Stimulated activated CD8-positive, alpha-beta memory T cell treated with anti-CD3 and anti-CD28 coated beads, Interleukin-12 subunit alpha, Interleukin-12 subunit beta, amount 100 ng/mL, for 24 hours (primary cell): ENCODE measurements at regions not wholly inside any gene's neighbourhood (a gene's known extent, or its start where the extent isn't known, plus 50 kb on each side); places are given as distances from the start of the nearest gene placed in this dataset.

Experiments used
- DNase-seq: peaks from one replicate; pipeline ENCODE4 v3.0.0-alpha.2; 2020; ENCODE audit errors: extremely low read depth

DNA sequence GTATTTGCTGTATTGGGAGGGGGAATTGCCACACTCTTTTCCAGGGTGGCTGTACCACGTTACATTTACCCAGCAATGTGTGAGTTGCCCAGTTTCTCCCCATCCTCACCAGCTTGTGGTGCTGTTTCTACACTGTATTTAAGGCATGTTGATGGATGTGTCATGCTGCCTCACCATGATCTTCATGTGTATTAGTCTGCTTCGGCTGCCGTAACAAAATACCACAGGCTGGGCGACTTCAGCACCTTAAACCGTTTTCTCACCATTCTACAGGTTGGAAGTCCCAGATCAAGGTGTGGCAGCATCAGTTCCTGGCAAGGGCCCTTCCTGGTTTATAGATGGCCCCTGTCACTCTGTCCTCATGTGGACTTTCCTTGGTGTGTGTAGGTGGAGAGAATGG is 169.7 kb downstream of the IGLL1 start:
- DNase-seq, result no peak

DNA sequence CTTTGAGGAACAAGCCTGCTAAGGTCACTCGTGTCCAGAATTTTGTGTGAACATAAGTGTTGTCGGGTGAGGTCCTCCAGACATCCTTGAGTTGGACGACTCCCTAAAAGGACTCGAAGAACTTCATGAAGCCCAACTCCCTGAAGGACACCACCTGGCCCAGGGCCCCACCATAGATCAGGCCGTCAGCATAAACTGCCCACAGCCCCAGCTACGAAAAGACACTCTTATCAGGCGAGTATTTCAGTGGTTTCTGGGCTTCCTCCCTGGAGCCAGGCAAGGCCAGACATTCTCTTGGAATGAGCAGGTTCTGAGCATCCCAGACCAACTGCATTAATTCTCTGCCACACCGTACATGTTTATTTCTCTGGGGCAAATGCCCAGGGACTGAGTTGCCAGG is 170.1 kb downstream of the IGLL1 start:
- no peak for DNase-seq

DNA sequence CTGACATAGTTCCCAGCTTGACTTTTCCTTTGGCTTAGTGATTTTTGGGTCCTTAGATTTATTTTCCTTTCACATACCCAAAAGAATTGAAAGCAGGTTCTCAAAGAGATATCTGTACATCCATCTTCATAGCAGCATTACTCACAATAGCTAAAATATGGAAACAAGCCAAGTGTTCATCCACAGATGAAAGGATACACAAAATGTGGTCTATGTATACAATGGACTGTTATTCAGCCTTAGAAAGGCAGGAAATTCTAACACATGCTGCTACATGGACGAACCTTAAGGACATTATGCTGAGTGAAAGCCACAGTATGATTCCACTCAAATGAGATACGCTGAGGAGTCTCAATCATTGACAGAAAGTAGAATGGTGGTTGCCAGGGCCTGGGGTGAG is 171.8 kb downstream of the IGLL1 start:
- no peak for DNase-seq

GRCh38 chr22:23405366-23405851 is 174.7 kb downstream of the IGLL1 start:
- no peak for DNase-seq

GRCh38 chr22:23404689-23405365 is 175.3 kb downstream of the IGLL1 start:
- DNase-seq, result no peak

DNA sequence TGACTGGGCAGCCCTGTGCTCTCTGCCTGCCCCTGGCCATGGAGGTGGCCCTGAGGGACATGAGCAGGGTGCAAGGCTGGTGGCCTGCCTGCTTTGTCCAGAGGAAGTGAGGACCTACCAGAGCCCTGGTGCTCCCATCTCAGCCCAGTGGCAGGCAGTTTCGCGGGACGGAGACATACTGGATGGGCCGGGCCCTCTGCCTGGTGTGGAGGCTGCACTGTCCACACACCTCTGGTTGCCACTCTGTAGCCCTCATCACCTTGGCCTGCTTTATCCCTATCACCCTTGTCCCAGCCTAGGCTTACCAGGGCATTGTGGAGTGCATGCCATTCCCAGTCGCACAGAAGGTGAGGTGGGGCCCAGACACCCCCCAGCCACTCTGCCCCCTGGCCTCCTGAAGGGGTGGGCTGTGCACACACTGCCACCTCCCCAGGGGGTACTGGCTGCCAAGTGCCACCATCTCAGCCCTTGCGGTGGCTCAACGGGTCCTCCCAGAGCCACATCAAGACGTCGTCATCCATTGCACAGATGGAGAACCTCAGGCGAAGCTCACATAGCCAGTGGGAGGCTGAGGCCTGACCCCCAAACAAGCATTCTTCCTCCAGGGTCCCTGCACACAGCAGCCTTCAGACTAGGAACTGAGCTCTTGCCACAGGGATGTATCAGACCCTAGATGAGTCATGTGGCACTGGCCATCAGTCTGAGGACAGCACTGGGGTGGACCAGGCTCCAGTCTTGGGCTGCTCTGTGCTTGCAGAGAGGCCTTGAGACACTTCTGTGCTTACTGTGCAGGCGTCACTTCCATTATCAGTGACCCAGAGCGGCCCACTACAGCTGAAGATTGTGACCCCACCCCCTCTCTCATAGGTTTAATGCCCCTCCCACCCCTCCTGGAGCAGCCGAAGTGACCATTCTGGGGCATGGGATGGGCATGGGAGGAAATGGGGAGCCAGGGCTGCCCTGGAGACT is 176.1 kb downstream of the IGLL1 start:
- no peak for DNase-seq

DNA sequence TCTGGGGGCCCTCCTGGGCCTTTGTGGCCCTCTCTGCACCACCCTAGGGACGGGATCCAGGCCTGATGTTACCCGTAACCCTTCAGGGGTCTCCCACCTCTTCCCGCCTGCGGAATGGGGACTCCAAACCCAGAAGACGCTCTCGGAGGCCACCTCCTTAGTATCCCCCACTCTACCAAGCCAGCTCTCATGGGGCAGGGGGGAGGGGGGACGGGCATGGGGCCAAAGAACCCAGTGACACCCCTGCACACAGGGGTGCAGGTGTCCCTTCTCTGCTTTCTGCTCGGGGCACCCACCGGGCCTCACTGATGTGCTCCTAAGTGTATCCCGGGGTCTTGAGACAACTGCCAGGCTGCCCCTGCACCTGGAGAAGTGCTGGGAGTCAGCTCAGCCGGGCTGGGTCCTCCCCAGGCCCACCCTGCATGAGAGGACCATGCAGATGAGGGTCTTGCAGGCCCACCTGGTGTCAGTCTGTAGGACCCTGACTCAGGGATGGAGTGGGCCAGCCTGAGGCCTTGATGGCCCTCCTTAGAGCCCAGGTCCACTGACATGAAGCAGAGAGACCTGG is 176.9 kb downstream of the IGLL1 start:
- DNase-seq, result no peak

GRCh38 chr22:23402275-23403151 is 177.6 kb downstream of the IGLL1 start:
- DNase-seq, result peak; percentile 11

DNA sequence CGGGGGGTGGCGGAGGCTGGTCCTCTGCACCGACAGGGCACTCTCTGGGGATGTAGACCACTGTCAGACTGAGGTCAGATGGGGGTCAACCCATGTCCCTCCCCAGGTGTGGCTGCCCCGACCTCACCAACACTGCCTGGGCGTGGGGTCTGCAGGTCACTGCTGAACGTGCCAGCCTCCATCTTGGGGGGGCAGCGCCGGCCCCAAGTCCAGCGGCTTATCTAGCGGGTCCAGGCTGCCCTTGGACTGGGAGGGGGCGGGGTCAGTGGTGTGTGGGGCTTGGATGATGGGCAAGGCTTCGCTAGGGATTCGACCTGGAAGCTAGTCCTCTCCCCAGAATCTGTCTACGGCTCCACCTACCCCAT is 178.2 kb downstream of the IGLL1 start:
- no peak for DNase-seq

GRCh38 chr22:23401111-23401909 is 178.8 kb downstream of the IGLL1 start:
- no peak for DNase-seq

- no peak for DNase-seq
Observed at GRCh38 chr22:23400286-23400981, 179.7 kb downstream of the IGLL1 start.

DNA sequence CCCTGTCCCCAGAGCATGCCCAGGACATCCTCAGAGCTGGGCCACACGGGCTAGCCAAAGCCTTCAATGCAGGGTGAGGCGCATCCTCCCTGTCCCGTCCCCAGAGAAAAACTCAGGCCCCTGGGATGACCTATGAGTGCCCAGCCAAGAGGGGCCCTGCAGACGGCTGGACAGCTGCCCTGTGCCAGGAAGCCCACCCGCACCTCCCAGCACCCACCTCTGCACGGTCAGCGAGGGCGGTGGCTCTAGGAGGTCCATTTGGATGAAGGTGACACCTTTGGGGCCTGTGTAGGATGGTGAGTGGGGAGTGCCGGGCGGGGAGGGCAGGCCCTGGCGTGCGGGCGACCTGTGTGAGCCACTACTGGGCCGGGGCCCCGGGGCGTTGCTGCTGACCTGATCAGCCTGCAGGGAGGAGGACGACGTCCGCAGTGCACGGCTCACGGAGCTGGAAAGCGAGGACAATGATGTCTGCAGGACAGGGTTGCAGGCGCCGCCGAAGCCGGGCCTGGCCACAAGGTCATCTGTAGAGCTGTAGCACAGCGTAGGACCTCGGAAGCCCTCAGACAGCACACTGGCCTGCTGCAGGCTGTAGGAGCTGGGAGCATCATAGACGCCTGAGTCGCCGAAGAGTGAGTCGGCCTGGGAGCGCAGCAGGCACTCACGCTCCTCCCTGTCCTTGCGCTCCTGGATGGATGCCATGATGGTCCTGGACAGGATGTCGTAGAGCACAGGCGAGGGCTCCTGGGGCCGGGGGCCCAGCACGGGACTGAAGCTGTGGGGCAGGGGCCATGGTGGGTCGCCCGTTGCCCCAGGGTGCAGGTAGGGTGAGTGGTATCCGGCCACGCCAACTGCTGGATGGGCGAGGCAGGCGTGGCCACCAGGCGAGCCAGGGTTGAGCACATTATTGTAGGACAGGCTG is 180.5 kb downstream of the IGLL1 start:
- no peak for DNase-seq

- DNase-seq, result no peak
Observed at GRCh38 chr22:23398701-23399366, 181.3 kb downstream of the IGLL1 start.

GRCh38 chr22:23397613-23398567 is 182.2 kb downstream of the IGLL1 start:
- DNase-seq, result no peak

DNA sequence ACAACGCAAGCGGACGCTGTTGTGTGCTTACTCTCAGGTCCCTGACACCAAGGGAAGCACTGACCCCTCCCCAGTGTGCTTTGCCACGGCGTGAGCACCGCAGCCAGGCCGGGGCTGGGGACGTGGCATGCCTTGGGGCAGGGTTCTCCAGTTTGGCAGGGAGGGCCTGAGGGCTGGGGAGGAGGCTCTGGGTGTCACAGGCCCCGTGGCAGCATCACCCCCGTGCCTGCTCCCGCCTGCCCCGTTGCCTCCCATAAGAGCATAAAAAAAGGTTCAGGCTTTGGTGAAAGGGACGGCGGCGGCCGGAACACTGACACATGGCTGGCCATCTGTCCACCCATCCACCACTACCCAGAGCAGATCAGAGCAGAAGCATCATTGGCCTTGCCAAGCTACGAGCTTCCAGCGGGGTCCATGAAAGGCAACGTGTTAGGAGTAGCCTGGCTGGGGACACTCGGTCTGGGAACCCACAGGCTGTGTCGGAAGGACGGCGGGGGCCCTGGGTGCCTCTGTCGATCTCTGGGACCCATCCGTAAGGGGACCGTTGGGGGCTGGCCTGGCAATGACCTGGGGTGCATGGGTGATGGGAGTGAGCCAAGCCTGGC is 183.0 kb downstream of the IGLL1 start:
- no peak for DNase-seq

DNA sequence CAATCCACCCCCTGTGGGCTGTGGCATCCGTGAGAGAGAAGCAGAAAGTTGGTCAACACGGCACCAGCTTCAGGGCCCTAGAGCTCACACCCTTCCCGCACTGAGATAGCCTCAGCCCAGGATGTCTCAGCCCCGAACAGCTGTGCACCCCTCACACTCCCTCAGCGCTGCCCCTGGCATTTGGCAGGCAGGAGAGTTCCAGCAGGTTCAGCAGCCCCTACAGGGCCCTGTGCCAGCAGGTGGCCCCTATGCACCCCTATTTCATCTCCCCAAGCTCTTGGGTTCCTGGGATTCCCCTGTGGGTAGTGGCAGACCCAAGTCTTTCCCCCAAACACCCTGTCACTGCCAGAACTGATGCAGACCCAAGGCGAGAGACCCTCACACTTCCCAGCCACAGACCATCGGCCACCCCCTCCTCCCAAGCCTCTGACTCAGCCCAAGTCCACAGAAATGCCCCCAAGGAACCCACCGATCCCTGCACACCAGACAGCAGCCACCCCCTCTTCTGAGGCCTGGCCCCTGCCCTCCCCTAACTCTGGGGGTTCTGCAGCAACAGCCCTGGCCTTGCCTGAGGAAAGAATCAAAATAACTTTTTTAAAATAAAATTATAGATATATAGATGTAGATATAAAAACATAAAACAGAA is 183.6 kb downstream of the IGLL1 start:
- DNase-seq, result no peak
